ENCODE measurements at regions not wholly inside any gene's neighbourhood (a gene's known extent, or its start where the extent isn't known, plus 50 kb on each side); places are given as distances from the start of the nearest gene placed in this dataset.

DNA sequence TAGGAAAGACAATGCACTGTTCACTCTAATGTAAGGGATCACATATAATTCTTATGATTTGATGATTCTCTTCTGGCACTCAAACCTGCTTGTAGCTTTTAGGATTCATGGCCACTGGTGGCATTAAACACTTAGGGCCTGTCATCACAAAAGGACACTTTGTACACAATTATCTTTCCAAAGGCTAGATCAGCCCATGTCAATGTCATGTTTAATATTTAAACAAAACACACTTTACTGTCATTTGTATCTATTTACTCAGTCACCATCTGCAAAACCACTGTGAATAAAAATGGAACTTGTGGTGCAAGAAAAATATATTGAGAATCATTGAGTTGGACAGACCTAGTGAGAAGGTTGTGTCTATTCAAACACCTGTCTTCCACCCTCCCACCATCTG, 83.6 kb upstream of the TTC29 start:
- TF ChIP-seq, protein P1, sequence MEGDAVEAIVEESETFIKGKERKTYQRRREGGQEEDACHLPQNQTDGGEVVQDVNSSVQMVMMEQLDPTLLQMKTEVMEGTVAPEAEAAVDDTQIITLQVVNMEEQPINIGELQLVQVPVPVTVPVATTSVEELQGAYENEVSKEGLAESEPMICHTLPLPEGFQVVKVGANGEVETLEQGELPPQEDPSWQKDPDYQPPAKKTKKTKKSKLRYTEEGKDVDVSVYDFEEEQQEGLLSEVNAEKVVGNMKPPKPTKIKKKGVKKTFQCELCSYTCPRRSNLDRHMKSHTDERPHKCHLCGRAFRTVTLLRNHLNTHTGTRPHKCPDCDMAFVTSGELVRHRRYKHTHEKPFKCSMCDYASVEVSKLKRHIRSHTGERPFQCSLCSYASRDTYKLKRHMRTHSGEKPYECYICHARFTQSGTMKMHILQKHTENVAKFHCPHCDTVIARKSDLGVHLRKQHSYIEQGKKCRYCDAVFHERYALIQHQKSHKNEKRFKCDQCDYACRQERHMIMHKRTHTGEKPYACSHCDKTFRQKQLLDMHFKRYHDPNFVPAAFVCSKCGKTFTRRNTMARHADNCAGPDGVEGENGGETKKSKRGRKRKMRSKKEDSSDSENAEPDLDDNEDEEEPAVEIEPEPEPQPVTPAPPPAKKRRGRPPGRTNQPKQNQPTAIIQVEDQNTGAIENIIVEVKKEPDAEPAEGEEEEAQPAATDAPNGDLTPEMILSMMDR (IDR thresholded peaks at IDR 0.05; ENCODE audit: insufficient read depth, low read length), result no peak
- TF ChIP-seq POLR2AphosphoS5 (IDR thresholded peaks at IDR 0.05; ENCODE audit: low read depth), result no peak
- TF ChIP-seq, protein P2, sequence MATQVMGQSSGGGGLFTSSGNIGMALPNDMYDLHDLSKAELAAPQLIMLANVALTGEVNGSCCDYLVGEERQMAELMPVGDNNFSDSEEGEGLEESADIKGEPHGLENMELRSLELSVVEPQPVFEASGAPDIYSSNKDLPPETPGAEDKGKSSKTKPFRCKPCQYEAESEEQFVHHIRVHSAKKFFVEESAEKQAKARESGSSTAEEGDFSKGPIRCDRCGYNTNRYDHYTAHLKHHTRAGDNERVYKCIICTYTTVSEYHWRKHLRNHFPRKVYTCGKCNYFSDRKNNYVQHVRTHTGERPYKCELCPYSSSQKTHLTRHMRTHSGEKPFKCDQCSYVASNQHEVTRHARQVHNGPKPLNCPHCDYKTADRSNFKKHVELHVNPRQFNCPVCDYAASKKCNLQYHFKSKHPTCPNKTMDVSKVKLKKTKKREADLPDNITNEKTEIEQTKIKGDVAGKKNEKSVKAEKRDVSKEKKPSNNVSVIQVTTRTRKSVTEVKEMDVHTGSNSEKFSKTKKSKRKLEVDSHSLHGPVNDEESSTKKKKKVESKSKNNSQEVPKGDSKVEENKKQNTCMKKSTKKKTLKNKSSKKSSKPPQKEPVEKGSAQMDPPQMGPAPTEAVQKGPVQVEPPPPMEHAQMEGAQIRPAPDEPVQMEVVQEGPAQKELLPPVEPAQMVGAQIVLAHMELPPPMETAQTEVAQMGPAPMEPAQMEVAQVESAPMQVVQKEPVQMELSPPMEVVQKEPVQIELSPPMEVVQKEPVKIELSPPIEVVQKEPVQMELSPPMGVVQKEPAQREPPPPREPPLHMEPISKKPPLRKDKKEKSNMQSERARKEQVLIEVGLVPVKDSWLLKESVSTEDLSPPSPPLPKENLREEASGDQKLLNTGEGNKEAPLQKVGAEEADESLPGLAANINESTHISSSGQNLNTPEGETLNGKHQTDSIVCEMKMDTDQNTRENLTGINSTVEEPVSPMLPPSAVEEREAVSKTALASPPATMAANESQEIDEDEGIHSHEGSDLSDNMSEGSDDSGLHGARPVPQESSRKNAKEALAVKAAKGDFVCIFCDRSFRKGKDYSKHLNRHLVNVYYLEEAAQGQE (IDR thresholded peaks at IDR 0.05; ENCODE audit: insufficient replicate concordance, low read depth), result no peak
